GM23338 (cell line): ENCODE measurements at regions not wholly inside any gene's neighbourhood (a gene's known extent, or its start where the extent isn't known, plus 50 kb on each side); places are given as distances from the start of the nearest gene placed in this dataset.

ENCODE experiments used
- ATAC-seq: fragments of 200-7000 bp; cut with Tn5 transposase; 3 replicates; pipeline ENCODE4 v1.9.1; 2020
- DNase-seq: peaks from one replicate; pipeline ENCODE4 v3.0.0-alpha.2; 2015; ENCODE audit warnings: low spot score
- H2AFZ ChIP-seq: fragments of 200-600 bp; sonication (generic); 2 replicates; pipeline ENCODE4 v1.8.0; 2016; ENCODE audit warnings: antibody characterized with exemption, mild to moderate bottlenecking, moderate library complexity
- H3F3A ChIP-seq: fragments of 200-600 bp; sonication (generic); replicated peaks from 2 replicates; pipeline ENCODE4 v1.8.0; 2017; ENCODE audit warnings: antibody characterized with exemption, mixed run types, low read depth
- H3K27ac ChIP-seq: fragments of 200-600 bp; sonication (generic); 2 replicates; pipeline ENCODE4 v1.6.1; 2016; ENCODE audit warnings: low read depth
- H3K27me3 ChIP-seq: fragments of 200-600 bp; sonication (generic); 2 replicates; pipeline ENCODE4 v1.8.0; 2016; ENCODE audit warnings: mild to moderate bottlenecking, mixed run types, moderate library complexity; ENCODE audit not compliant: insufficient read depth
- H3K36me3 ChIP-seq: fragments of 200-600 bp; sonication (generic); 2 replicates; pipeline ENCODE4 v1.8.0; 2016; ENCODE audit warnings: mild to moderate bottlenecking; ENCODE audit not compliant: insufficient read depth
- H3K4me1 ChIP-seq: fragments of 200-600 bp; sonication (generic); 2 replicates; pipeline ENCODE4 v1.8.0; 2016; ENCODE audit warnings: mild to moderate bottlenecking, moderate library complexity; ENCODE audit not compliant: insufficient read depth
- H3K4me2 ChIP-seq: fragments of 200-600 bp; sonication (generic); 2 replicates; pipeline ENCODE4 v1.7.1; 2017; ENCODE audit warnings: mixed run types
- H3K4me3 ChIP-seq: fragments of 200-600 bp; sonication (generic); 2 replicates; pipeline ENCODE4 v1.6.1; 2016; ENCODE audit warnings: mixed run types
- H3K79me2 ChIP-seq: fragments of 200-600 bp; sonication (generic); replicated peaks from 2 replicates; pipeline ENCODE4 v1.8.0; 2017; ENCODE audit warnings: mild to moderate bottlenecking; ENCODE audit not compliant: insufficient read depth
- H3K9me2 ChIP-seq: fragments of 200-600 bp; sonication (generic); 2 replicates; pipeline ENCODE4 v1.8.0; 2017; ENCODE audit not compliant: insufficient read depth
- H4K20me1 ChIP-seq: fragments of 200-600 bp; sonication (generic); replicated peaks from 2 replicates; pipeline ENCODE4 v1.8.0; 2017; ENCODE audit warnings: mild to moderate bottlenecking; ENCODE audit not compliant: insufficient read depth
- H3K27ac Mint-ChIP-seq: 2 replicates; pipeline ENCODE4 v1.8.0; 2020; ENCODE audit warnings: inconsistent platforms, mild to moderate bottlenecking, moderate library complexity, mixed read lengths
- H3K27me3 Mint-ChIP-seq: 3 replicates; pipeline ENCODE4 v1.8.0; 2022; ENCODE audit warnings: low read depth, mild to moderate bottlenecking, moderate library complexity, mixed read lengths, inconsistent platforms; ENCODE audit not compliant: insufficient read depth, poor library complexity
- H3K36me3 Mint-ChIP-seq: 3 replicates; pipeline ENCODE4 v1.8.0; 2021; ENCODE audit warnings: low read depth, mild to moderate bottlenecking, inconsistent platforms, moderate library complexity, mixed read lengths
- H3K4me1 Mint-ChIP-seq: 3 replicates; pipeline ENCODE4 v1.8.0; 2020; ENCODE audit warnings: mild to moderate bottlenecking, inconsistent platforms, mixed read lengths
- H3K4me3 Mint-ChIP-seq: 3 replicates; pipeline ENCODE4 v1.8.0; 2021; ENCODE audit warnings: moderate library complexity, mild to moderate bottlenecking, inconsistent platforms, mixed read lengths
- H3K9me3 Mint-ChIP-seq: 3 replicates; pipeline ENCODE4 v1.8.0; 2020; ENCODE audit warnings: moderate library complexity, mild to moderate bottlenecking, inconsistent platforms, mixed read lengths
- CREB1 ChIP-seq: fragments of 250-450 bp; sonication (Bioruptor Pico); IDR thresholded peaks from 2 replicates; pipeline ENCODE4 v1.5.0; 2020; ENCODE audit warnings: low read depth, mild to moderate bottlenecking, moderate library complexity
- CTCF ChIP-seq, 2 experiments: fragments of 200-600 bp in 1 of 2; sonication (generic) in 1 of 2; conservative IDR thresholded peaks; 2 replicates each; pipeline versions ENCODE4 v1.5.1 to v1.6.1; 2016 to 2017; ENCODE audit warnings: antibody characterized with exemption in 2 of 2, low read depth in 2 of 2, mild to moderate bottlenecking in 2 of 2, moderate library complexity in 1 of 2
- ETS1 ChIP-seq: IDR thresholded peaks from 2 replicates; pipeline ENCODE4 v1.6.1; 2016; ENCODE audit warnings: antibody characterized with exemption
- EZH2 ChIP-seq: fragments of 200-600 bp; sonication (generic); IDR thresholded peaks from one replicate; pipeline ENCODE4 v1.8.0; 2017; ENCODE audit warnings: antibody characterized with exemption, mild to moderate bottlenecking, low read depth; ENCODE audit not compliant: unreplicated experiment
- EZH2phosphoT487 ChIP-seq: fragments of 200-600 bp; sonication (generic); IDR thresholded peaks from one replicate; pipeline ENCODE4 v1.8.1; 2018; ENCODE audit warnings: antibody characterized with exemption; ENCODE audit not compliant: unreplicated experiment
- JUNB ChIP-seq: IDR thresholded peaks from one replicate; pipeline ENCODE4 v1.6.1; 2016; ENCODE audit warnings: antibody characterized with exemption; ENCODE audit not compliant: unreplicated experiment
- NANOG ChIP-seq: IDR thresholded peaks from 2 replicates; pipeline ENCODE4 v1.6.1; 2016; ENCODE audit warnings: antibody characterized with exemption, borderline replicate concordance
- POLR2AphosphoS5 ChIP-seq: IDR thresholded peaks from 2 replicates; pipeline ENCODE4 v1.6.1; 2016; ENCODE audit warnings: antibody characterized with exemption, low read depth
- REST ChIP-seq: IDR thresholded peaks from one replicate; pipeline ENCODE4 v1.6.1; 2018; ENCODE audit warnings: antibody characterized with exemption; ENCODE audit not compliant: unreplicated experiment
- STAT1 ChIP-seq: IDR thresholded peaks from one replicate; pipeline ENCODE4 v1.6.1; 2016; ENCODE audit warnings: antibody characterized with exemption; ENCODE audit not compliant: unreplicated experiment
- ZNF114 ChIP-seq: fragments of 250-450 bp; sonication (Bioruptor Pico); IDR thresholded peaks from 2 replicates; pipeline ENCODE4 v1.5.0; 2020; ENCODE audit warnings: mild to moderate bottlenecking, moderate library complexity
- ZNF331 ChIP-seq: fragments of 250-450 bp; sonication (Bioruptor Pico); IDR thresholded peaks from 2 replicates; pipeline ENCODE4 v1.5.0; 2020; ENCODE audit warnings: low read depth, mild to moderate bottlenecking, moderate library complexity
- ZNF462 ChIP-seq: fragments of 250-450 bp; sonication (Bioruptor Pico); IDR thresholded peaks from 2 replicates; pipeline ENCODE4 v1.5.0; 2020; ENCODE audit warnings: mild to moderate bottlenecking, moderate library complexity

GRCh38 chr4:90051999-90052398 lies 75.2 kb upstream of the CCSER1 start:
- H3K4me2 ChIP-seq = peak overlapping the region; percentile 27; the same call in 1 of the 2 replicates
- H3K36me3 Mint-ChIP-seq = no peaks in the 10 kb centered on the region
- H3K4me1 Mint-ChIP-seq = peaks cover 25% of the 10 kb centered on the region
- ATAC-seq (peak; percentile 54; the same call in 2 of the 3 replicates), DNase-seq (peak; percentile 17)
- H3K27ac ChIP-seq = no peak overlapping the region
- H3K9me2 ChIP-seq = no peaks in the 10 kb centered on the region
- H3K4me3 Mint-ChIP-seq = no peak overlapping the region
- no peaks in the 10 kb centered on the region for H4K20me1 ChIP-seq
- no peak overlapping the region for H3K27ac Mint-ChIP-seq
- no peaks in the 10 kb centered on the region for H3K27me3 Mint-ChIP-seq
- H3K4me3 ChIP-seq = no peak overlapping the region
- H3F3A ChIP-seq = no peaks in the 10 kb centered on the region
- no peaks in the 10 kb centered on the region for H3K27me3 ChIP-seq
- no peaks in the 10 kb centered on the region for H3K36me3 ChIP-seq
- H3K79me2 ChIP-seq = no peaks in the 10 kb centered on the region
- H2AFZ ChIP-seq = no peak overlapping the region
- no peak for TF ChIP-seq ZNF331 (CRISPR knock-in tag)
- TF ChIP-seq CTCF (conservative IDR thresholded peaks at IDR 0.05; ENCODE audit: low read depth in 2 of 2) = no peak
- no peak for TF ChIP-seq POLR2AphosphoS5
- no peak for TF ChIP-seq ZNF114
- no peak for TF ChIP-seq STAT1
- TF ChIP-seq ZNF462 (CRISPR knock-in tag) = no peak
- TF ChIP-seq EZH2phosphoT487 = no peak
- no peak for TF ChIP-seq REST
- TF ChIP-seq CREB1 (CRISPR knock-in tag) = no peak
- TF ChIP-seq NANOG = no peak
- no peak for TF ChIP-seq ETS1
- no peak for TF ChIP-seq EZH2
- no peak for TF ChIP-seq JUNB
- H3K4me1 ChIP-seq = peaks cover 18% of the 10 kb centered on the region
- no peaks in the 10 kb centered on the region for H3K9me3 Mint-ChIP-seq
